ENCODE measurements at regions not wholly inside any gene's neighbourhood (a gene's known extent, or its start where the extent isn't known, plus 50 kb on each side); places are given as distances from the start of the nearest gene placed in this dataset.

GRCh38 chr14:22052795-22053194 lies 379.2 kb upstream of the OR4E1 start:
- H3K4me1 ChIP-seq: no peaks in the 10 kb centered on the region
- peak overlapping the region in 2 of 4 donors; percentile 29 to 34 for H3K27ac ChIP-seq
- H3K36me3 ChIP-seq: no peaks in the 10 kb centered on the region
- 58 to 62% methylated on average over 2 to 3 of the region's 3 CpGs for WGBS, 2 donors (ENCODE audit: low coverage in 1 of 2)
- no peak for TF ChIP-seq POLR2A (IDR thresholded peaks at IDR 0.05)
- TF ChIP-seq EP300 (IDR thresholded peaks at IDR 0.05; ENCODE audit: low read depth): no peak
- TF ChIP-seq POLR2AphosphoS5 (IDR thresholded peaks at IDR 0.05): no peak
- TF ChIP-seq CTCF (IDR thresholded peaks at IDR 0.05): no peak
- no peaks in the 10 kb centered on the region for H3K27me3 ChIP-seq
- intact Hi-C loops (cut with DNase I; ENCODE audit: low total_unique reads) (no loop called here), in situ Hi-C loops (cut with MboI; ENCODE audit: low pct_ligation_motif_present in 1 of 4, low pct_unique_long_range_greater_than_20kb in 1 of 4, low sequenced_read_pairs in 3 of 4) (no loop called here)
- no peak for DNase-seq
- H3K9me3 ChIP-seq: no peaks in the 10 kb centered on the region
- no peak overlapping the region for H3K4me3 ChIP-seq

- Histone ChIP-seq H3K27me3 (no peaks in the 10 kb centered on the region), H3K36me3 (no peaks in the 10 kb centered on the region), H3K4me1 (no peaks in the 10 kb centered on the region), H3K9me3 (no peaks in the 10 kb centered on the region), H3K27ac (no peak overlapping the region), H3K4me3 (no peak overlapping the region)
- in situ Hi-C loops (cut with MboI; ENCODE audit: low pct_ligation_motif_present in 1 of 4, low pct_unique_long_range_greater_than_20kb in 1 of 4, low sequenced_read_pairs in 3 of 4) (no loop called here), intact Hi-C loops (cut with DNase I; ENCODE audit: low total_unique reads) (no loop called here)
- 15 to 33% methylated on average over 3 of the region's 3 CpGs for WGBS, 2 donors (ENCODE audit: low coverage in 1 of 2)
- DNase-seq: no peak
- TF ChIP-seq POLR2A (IDR thresholded peaks at IDR 0.05) (no peak), CTCF (IDR thresholded peaks at IDR 0.05) (peak in 1 of 5 experiments; percentile 8)
Observed at GRCh38 chr14:22047115-22047514, 373.5 kb upstream of the OR4E1 start.

GRCh38 chr14:22046063-22046462 lies 372.4 kb upstream of the OR4E1 start:
- intact Hi-C loops (cut with DNase I; ENCODE audit: low total_unique reads): no loop called here
- Histone ChIP-seq H3K9me3 (no peaks in the 10 kb centered on the region), H3K27me3 (no peaks in the 10 kb centered on the region), H3K27ac (no peak overlapping the region), H3K36me3 (no peaks in the 10 kb centered on the region), H3K4me1 (no peaks in the 10 kb centered on the region), H3K4me3 (no peak overlapping the region)
- no peak for DNase-seq
- no peak for TF ChIP-seq POLR2AphosphoS5 (IDR thresholded peaks at IDR 0.05)
- no peak for TF ChIP-seq POLR2A (IDR thresholded peaks at IDR 0.05)
- no peak for TF ChIP-seq CTCF (IDR thresholded peaks at IDR 0.05)
- no peak for TF ChIP-seq EP300 (IDR thresholded peaks at IDR 0.05; ENCODE audit: low read depth)
- 60% methylated on average over 1 to 3 of the region's 3 CpGs for WGBS, 2 donors (ENCODE audit: low coverage in 1 of 2)
- in situ Hi-C loops (cut with MboI; ENCODE audit: low pct_ligation_motif_present in 1 of 4, low pct_unique_long_range_greater_than_20kb in 1 of 4, low sequenced_read_pairs in 3 of 4): no loop called here

GRCh38 chr14:22044193-22044592 lies 370.6 kb upstream of the OR4E1 start:
- intact Hi-C loops (cut with DNase I; ENCODE audit: low total_unique reads) (no loop called here), in situ Hi-C loops (cut with MboI; ENCODE audit: low pct_ligation_motif_present in 1 of 4, low pct_unique_long_range_greater_than_20kb in 1 of 4, low sequenced_read_pairs in 3 of 4) (no loop called here)
- no peaks in the 10 kb centered on the region for H3K36me3 ChIP-seq
- 75 to 76% methylated on average over 5 of the region's 5 CpGs for WGBS, 2 donors (ENCODE audit: low coverage in 1 of 2)
- H3K27ac ChIP-seq: no peak overlapping the region
- no peak overlapping the region for H3K4me3 ChIP-seq
- H3K9me3 ChIP-seq: no peaks in the 10 kb centered on the region
- no peaks in the 10 kb centered on the region for H3K4me1 ChIP-seq
- TF ChIP-seq CTCF (IDR thresholded peaks at IDR 0.05) (no peak), POLR2A (IDR thresholded peaks at IDR 0.05) (no peak), EP300 (IDR thresholded peaks at IDR 0.05; ENCODE audit: low read depth) (no peak), POLR2AphosphoS5 (IDR thresholded peaks at IDR 0.05) (no peak)
- H3K27me3 ChIP-seq: no peaks in the 10 kb centered on the region
- no peak for DNase-seq
